Breast epithelium (tissue), 3 donors: ENCODE measurements at regions not wholly inside any gene's neighbourhood (a gene's known extent, or its start where the extent isn't known, plus 50 kb on each side); places are given as distances from the start of the nearest gene placed in this dataset.

Experiments used
- CTCF ChIP-seq, 3 donors: fragments of 450-650 bp; IDR thresholded peaks; one replicate each; pipeline ENCODE4 v1.5.1; 2016 to 2017; ENCODE audit warnings: antibody characterized with exemption in 3 of 3, mild to moderate bottlenecking in 3 of 3, moderate library complexity in 3 of 3
- POLR2A ChIP-seq: fragments of 450-650 bp; IDR thresholded peaks from one replicate; pipeline ENCODE4 v1.6.1; 2016; ENCODE audit warnings: antibody characterized with exemption, mild to moderate bottlenecking, moderate library complexity
- POLR2AphosphoS5 ChIP-seq, 3 donors: sonication (generic); formaldehyde crosslinking; IDR thresholded peaks; one replicate each; pipeline ENCODE4 v1.6.1; 2017; ENCODE audit warnings: antibody characterized with exemption in 3 of 3

- no peak for TF ChIP-seq CTCF (IDR thresholded peaks at IDR 0.05)
- TF ChIP-seq POLR2A = no peak
- no peak for TF ChIP-seq POLR2AphosphoS5 (IDR thresholded peaks at IDR 0.05)
These were observed 643.7 kb upstream of the NR5A2 start for GRCh38 chr1:199383793-199384192.
